ENCODE measurements at regions not wholly inside any gene's neighbourhood (a gene's known extent, or its start where the extent isn't known, plus 50 kb on each side); places are given as distances from the start of the nearest gene placed in this dataset.

GRCh38 chr10:53166325-53166724 lies 393.7 kb upstream of the MBL2 start:
- TF ChIP-seq CTCF (IDR thresholded peaks at IDR 0.05) (no peak), EZH2 (IDR thresholded peaks at IDR 0.05; ENCODE audit: borderline replicate concordance, insufficient read depth, low read depth, low read length, poor library complexity, severe bottlenecking) (no peak)

Data from B cell (primary cell).